GM19351 (cell line): ENCODE measurements at regions not wholly inside any gene's neighbourhood (a gene's known extent, or its start where the extent isn't known, plus 50 kb on each side); places are given as distances from the start of the nearest gene placed in this dataset.
A peak's percentile ranks its signal among the peaks of the same experiment; 100 is the strongest.
"Not testable (repeated sequence)": the region's sequence is repeated elsewhere in the genome, so short reads cannot be mapped to it uniquely, and the experiment has no call there.

ENCODE experiments used
- ATAC-seq: cut with Tn5 transposase; IDR thresholded peaks from one replicate; pipeline ENCODE4 v1.9.1; 2021; ENCODE audit warnings: mild to moderate bottlenecking, moderate library complexity; ENCODE audit not compliant: unreplicated experiment

- no peak for ATAC-seq
Observed at GRCh38 chr2:117339980-117340379, 474.5 kb upstream of the DDX18 start.

- no peak for ATAC-seq
Observed at GRCh38 chr2:117341690-117342089, 472.8 kb upstream of the DDX18 start.

- ATAC-seq, result no peak
Observed at GRCh38 chr2:117342415-117342814, 472.1 kb upstream of the DDX18 start.

- no peak for ATAC-seq
Observed at GRCh38 chr2:117349687-117350086, 464.8 kb upstream of the DDX18 start.

GRCh38 chr2:117351396-117351795 is 463.1 kb upstream of the DDX18 start:
- no peak for ATAC-seq

- ATAC-seq, result no peak
Observed at GRCh38 chr2:117359266-117359914, 455.1 kb upstream of the DDX18 start.

GRCh38 chr2:117360586-117360985 is 453.9 kb upstream of the DDX18 start:
- no peak for ATAC-seq

- no peak for ATAC-seq
Observed at GRCh38 chr2:117378653-117379052, 435.8 kb upstream of the DDX18 start.

- no peak for ATAC-seq
Observed at GRCh38 chr2:117379928-117380327, 434.6 kb upstream of the DDX18 start.

- ATAC-seq, result not testable (repeated sequence)
Observed at GRCh38 chr2:117383997-117384396, 430.5 kb upstream of the DDX18 start.

- ATAC-seq, result no peak
Observed at GRCh38 chr2:117396161-117396560, 418.3 kb upstream of the DDX18 start.

GRCh38 chr2:117401582-117401981 is 412.9 kb upstream of the DDX18 start:
- ATAC-seq, result no peak

GRCh38 chr2:117406443-117406842 is 408.0 kb upstream of the DDX18 start:
- ATAC-seq, result no peak

GRCh38 chr2:117407746-117408145 is 406.7 kb upstream of the DDX18 start:
- no peak for ATAC-seq

- no peak for ATAC-seq
Observed at GRCh38 chr2:117409443-117409842, 405.0 kb upstream of the DDX18 start.

GRCh38 chr2:117411983-117412382 is 402.5 kb upstream of the DDX18 start:
- ATAC-seq, result no peak

- no peak for ATAC-seq
Observed at GRCh38 chr2:117432746-117433145, 381.7 kb upstream of the DDX18 start.

- no peak for ATAC-seq
Observed at GRCh38 chr2:117436697-117437096, 377.8 kb upstream of the DDX18 start.

GRCh38 chr2:117470311-117471095 is 344.0 kb upstream of the DDX18 start:
- ATAC-seq, result peak; percentile 89

GRCh38 chr2:117481608-117482007 is 332.9 kb upstream of the DDX18 start:
- ATAC-seq, result no peak

GRCh38 chr2:117485588-117485987 is 328.9 kb upstream of the DDX18 start:
- no peak for ATAC-seq

- ATAC-seq, result no peak
Observed at GRCh38 chr2:117486081-117486480, 328.4 kb upstream of the DDX18 start.
